Naive thymus-derived CD4-positive, alpha-beta T cell (primary cell): ENCODE measurements at regions not wholly inside any gene's neighbourhood (a gene's known extent, or its start where the extent isn't known, plus 50 kb on each side); places are given as distances from the start of the nearest gene placed in this dataset.
"Not testable (repeated sequence)": the region's sequence is repeated elsewhere in the genome, so short reads cannot be mapped to it uniquely, and the experiment has no call there.

ENCODE experiments used
- ATAC-seq: fragments of 150-1000 bp; cut with Tn5 transposase; 2 replicates; pipeline ENCODE4 v1.10.0; 2021; ENCODE audit warnings: mild to moderate bottlenecking, moderate library complexity
- CTCF ChIA-PET: fragments of 350-600 bp; sonication (Branson Sonifier 250); formaldehyde crosslinking; loops from one replicate; lab custom pipeline; 2021; ENCODE audit warnings: antibody characterized with exemption; lab: Charles Lee
- POLR2A ChIA-PET: fragments of 350-600 bp; sonication (Branson Sonifier 250); formaldehyde crosslinking; loops from one replicate; lab custom pipeline; 2021; ENCODE audit warnings: antibody characterized with exemption, inconsistent platforms; lab: Charles Lee
- DNase-seq, 9 donors: peaks; one replicate each; pipeline versions ENCODE4 v3.0.0 to v3.0.0-alpha.2; 2020 to 2022; ENCODE audit warnings: mixed read lengths in 1 of 9
- H3K27ac ChIP-seq: one replicate; pipeline ENCODE4 v1.7.0; 2013; ENCODE audit warnings: mild to moderate bottlenecking, low read depth, low read length, moderate library complexity
- H3K27me3 ChIP-seq, 2 donors: one replicate each; pipeline ENCODE4 v1.7.0; 2013; ENCODE audit warnings: low read length in 2 of 2, mild to moderate bottlenecking in 2 of 2, moderate library complexity in 2 of 2; ENCODE audit not compliant: control insufficient read depth in 2 of 2, insufficient read depth in 2 of 2
- H3K36me3 ChIP-seq, 3 experiments: 1 replicate in 2 of 3; 2 replicates in 1 of 3; pipeline ENCODE4 v1.7.0; 2013; ENCODE audit warnings: low read length in 3 of 3, mild to moderate bottlenecking in 3 of 3, moderate library complexity in 1 of 3; ENCODE audit not compliant: insufficient read depth in 3 of 3, control insufficient read depth in 2 of 3
- H3K4me1 ChIP-seq, 2 donors: one replicate each; pipeline ENCODE4 v1.7.0; 2013; ENCODE audit warnings: low read length in 2 of 2, mild to moderate bottlenecking in 2 of 2, moderate library complexity in 1 of 2; ENCODE audit not compliant: control insufficient read depth in 2 of 2, insufficient read depth in 2 of 2
- H3K4me3 ChIP-seq: 2 replicates; pipeline ENCODE4 v1.7.0; 2013; ENCODE audit warnings: mild to moderate bottlenecking, low read length
- H3K9me3 ChIP-seq, 3 experiments: 1 replicate in 2 of 3; 2 replicates in 1 of 3; pipeline ENCODE4 v1.7.0; 2013; ENCODE audit warnings: low read length in 3 of 3; ENCODE audit not compliant: control insufficient read depth in 2 of 3
- H3K27ac Mint-ChIP-seq, 9 donors: one replicate each; pipeline ENCODE4 v1.8.0; 2020 to 2022; ENCODE audit warnings: mixed read lengths in 9 of 9, mild to moderate bottlenecking in 8 of 9, moderate library complexity in 5 of 9, inconsistent platforms in 2 of 9
- H3K27me3 Mint-ChIP-seq, 5 donors: one replicate each; pipeline ENCODE4 v1.8.0; 2021 to 2022; ENCODE audit warnings: mixed read lengths in 5 of 5, mild to moderate bottlenecking in 1 of 5
- H3K36me3 Mint-ChIP-seq, 5 donors: one replicate each; pipeline ENCODE4 v1.8.0; 2020 to 2022; ENCODE audit warnings: mixed read lengths in 5 of 5, mild to moderate bottlenecking in 3 of 5, inconsistent platforms in 1 of 5
- H3K4me1 Mint-ChIP-seq, 7 donors: one replicate each; pipeline ENCODE4 v1.8.0; 2020 to 2022; ENCODE audit warnings: mixed read lengths in 7 of 7, mild to moderate bottlenecking in 3 of 7, inconsistent platforms in 1 of 7
- H3K4me3 Mint-ChIP-seq, 10 donors: one replicate each; pipeline ENCODE4 v1.8.0; 2020 to 2022; ENCODE audit warnings: mild to moderate bottlenecking in 10 of 10, mixed read lengths in 10 of 10, moderate library complexity in 6 of 10, inconsistent platforms in 2 of 10
- H3K9me3 Mint-ChIP-seq, 11 donors: one replicate each; pipeline ENCODE4 v1.8.0; 2020 to 2022; ENCODE audit warnings: mixed read lengths in 11 of 11, mild to moderate bottlenecking in 4 of 11, inconsistent platforms in 1 of 11, moderate library complexity in 1 of 11
- intact Hi-C, 2 donors: fragments of 100-400 bp; cut with micrococcal nuclease; formaldehyde crosslinking; loops; one replicate each; pipeline ENCODE4 v1.15.1; 2023

GRCh38 chr2:240379089-240379636 lies 56.3 kb upstream of the GPC1 start:
- CTCF ChIA-PET, result no interaction called here

GRCh38 chr2:240383099-240383758 lies 52.2 kb upstream of the GPC1 start:
- Histone ChIP-seq H3K4me1 (no peaks in the 10 kb centered on the region), H3K27ac (no peak overlapping the region), H3K27me3 (peaks cover 0 to 3% of the 10 kb centered on the region in 2 donors), H3K4me3 (no peak overlapping the region), H3K36me3 (no peaks in the 10 kb centered on the region), H3K9me3 (no peaks in the 10 kb centered on the region)
- H3K4me3 Mint-ChIP-seq, result no peak overlapping the region
- no peak for DNase-seq
- no peaks in the 10 kb centered on the region for H3K4me1 Mint-ChIP-seq
- POLR2A ChIA-PET, result no interaction called here
- no peak overlapping the region for H3K27ac Mint-ChIP-seq
- CTCF ChIA-PET, result no interaction called here
- peaks cover 0 to 9% (median 0%) of the 10 kb centered on the region in 11 donors for H3K9me3 Mint-ChIP-seq
- intact Hi-C loops, result no loop called here
- ATAC-seq, result no peak
- H3K36me3 Mint-ChIP-seq, result no peaks in the 10 kb centered on the region
- H3K27me3 Mint-ChIP-seq, result peaks cover 0 to 15% (median 0%) of the 10 kb centered on the region in 5 donors

More at GRCh38 chr2:240379089-240379636, 56.3 kb upstream of the GPC1 start:
- no peaks in the 10 kb centered on the region for H3K9me3 ChIP-seq
- H3K36me3 ChIP-seq, result no peaks in the 10 kb centered on the region
- Mint-ChIP-seq H3K9me3 (peaks cover 0 to 9% (median 0%) of the 10 kb centered on the region in 11 donors), H3K27ac (no peak overlapping the region), H3K4me1 (peaks cover 0 to 5% (median 0%) of the 10 kb centered on the region in 7 donors), H3K4me3 (no peak overlapping the region), H3K36me3 (no peaks in the 10 kb centered on the region), H3K27me3 (peaks cover 0 to 15% (median 0%) of the 10 kb centered on the region in 5 donors)
- no peak overlapping the region for H3K4me3 ChIP-seq
- H3K4me1 ChIP-seq, result no peaks in the 10 kb centered on the region
- POLR2A ChIA-PET, result no interaction called here
- no peak for DNase-seq
- peaks cover 0 to 3% of the 10 kb centered on the region in 2 donors for H3K27me3 ChIP-seq
- no peak for ATAC-seq
- H3K27ac ChIP-seq, result no peak overlapping the region
- intact Hi-C loops, result no loop called here

GRCh38 chr2:240383871-240384700 lies 51.4 kb upstream of the GPC1 start:
- Histone ChIP-seq H3K4me1 (no peaks in the 10 kb centered on the region), H3K27ac (no peak overlapping the region), H3K36me3 (no peaks in the 10 kb centered on the region), H3K4me3 (no peak overlapping the region), H3K27me3 (peaks cover 0 to 3% of the 10 kb centered on the region in 2 donors), H3K9me3 (no peaks in the 10 kb centered on the region)
- intact Hi-C loops, result no loop called here
- peaks cover 0 to 9% (median 0%) of the 10 kb centered on the region in 11 donors for H3K9me3 Mint-ChIP-seq
- no peaks in the 10 kb centered on the region for H3K36me3 Mint-ChIP-seq
- no peak overlapping the region for H3K4me3 Mint-ChIP-seq
- DNase-seq (no peak), ATAC-seq (peak; percentile 24)
- no peaks in the 10 kb centered on the region for H3K4me1 Mint-ChIP-seq
- no peak overlapping the region for H3K27ac Mint-ChIP-seq
- ChIA-PET POLR2A (no interaction called here), CTCF (no interaction called here)
- peaks cover 0 to 15% (median 0%) of the 10 kb centered on the region in 5 donors for H3K27me3 Mint-ChIP-seq

GRCh38 chr2:240384711-240385450 lies 50.6 kb upstream of the GPC1 start:
- Histone ChIP-seq H3K27me3 (no peaks in the 10 kb centered on the region), H3K4me1 (no peaks in the 10 kb centered on the region), H3K4me3 (no peak overlapping the region), H3K27ac (no peak overlapping the region), H3K36me3 (no peaks in the 10 kb centered on the region), H3K9me3 (no peaks in the 10 kb centered on the region)
- DNase-seq, result no peak
- Mint-ChIP-seq H3K27ac (no peak overlapping the region), H3K36me3 (no peaks in the 10 kb centered on the region), H3K4me1 (peaks cover 0 to 3% (median 3%) of the 10 kb centered on the region in 7 donors), H3K9me3 (peaks cover 0 to 5% (median 0%) of the 10 kb centered on the region in 11 donors), H3K4me3 (no peak overlapping the region), H3K27me3 (peaks cover 0 to 15% (median 0%) of the 10 kb centered on the region in 5 donors)
- intact Hi-C loops, result no loop called here
- ATAC-seq, result no peak
- POLR2A ChIA-PET, result no interaction called here
- CTCF ChIA-PET, result no interaction called here

- H3K36me3 ChIP-seq, H3K9me3 Mint-ChIP-seq, H3K4me3 ChIP-seq, H3K36me3 Mint-ChIP-seq, H3K27ac ChIP-seq, CTCF ChIA-PET, DNase-seq, H3K4me1 ChIP-seq, H3K4me1 Mint-ChIP-seq, intact Hi-C loops, H3K9me3 ChIP-seq, ATAC-seq, H3K27me3 ChIP-seq, POLR2A ChIA-PET, H3K4me3 Mint-ChIP-seq: not testable (repeated sequence)
- H3K27ac Mint-ChIP-seq, result peak overlapping the region in 1 of 9 donors; percentile 64
- H3K27me3 Mint-ChIP-seq, result peaks cover 0 to 14% (median 0%) of the 10 kb centered on the region in 5 donors
Observed at GRCh38 chr2:240385451-240386161, 49.9 kb upstream of the GPC1 start.
